Stimulated activated CD4-positive, alpha-beta T cell treated with anti-CD3 and anti-CD28 coated beads, Interleukin-1b, Interleukin-23, amount 100 ng/mL, for 24 hours (primary cell): ENCODE measurements at regions not wholly inside any gene's neighbourhood (a gene's known extent, or its start where the extent isn't known, plus 50 kb on each side); places are given as distances from the start of the nearest gene placed in this dataset.

Source experiments
- DNase-seq, 4 experiments: peaks; one replicate each; pipeline ENCODE4 v3.0.0-alpha.2; 2020; ENCODE audit warnings: low read depth in 4 of 4, low spot score in 1 of 4

DNA sequence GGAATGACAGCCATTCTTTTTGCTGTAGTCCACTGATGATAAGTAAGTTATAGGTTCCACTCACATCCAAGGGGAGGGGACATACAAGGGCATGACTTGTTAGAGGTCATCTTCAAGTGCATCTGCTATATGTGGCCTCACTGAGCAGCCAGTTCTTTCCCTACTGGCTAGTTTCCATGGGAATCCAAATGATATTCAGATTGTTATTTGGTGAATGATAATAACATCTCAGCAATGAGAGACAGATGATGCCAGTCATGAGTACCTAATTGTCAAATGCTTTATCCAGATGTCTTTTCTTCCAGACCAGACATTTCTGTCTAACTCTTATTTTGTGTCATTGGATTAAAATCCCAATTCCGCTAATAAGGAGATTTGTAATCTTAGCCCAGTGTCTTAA, 460.4 kb upstream of the BOD1L1 start:
- DNase-seq: no peak

DNA sequence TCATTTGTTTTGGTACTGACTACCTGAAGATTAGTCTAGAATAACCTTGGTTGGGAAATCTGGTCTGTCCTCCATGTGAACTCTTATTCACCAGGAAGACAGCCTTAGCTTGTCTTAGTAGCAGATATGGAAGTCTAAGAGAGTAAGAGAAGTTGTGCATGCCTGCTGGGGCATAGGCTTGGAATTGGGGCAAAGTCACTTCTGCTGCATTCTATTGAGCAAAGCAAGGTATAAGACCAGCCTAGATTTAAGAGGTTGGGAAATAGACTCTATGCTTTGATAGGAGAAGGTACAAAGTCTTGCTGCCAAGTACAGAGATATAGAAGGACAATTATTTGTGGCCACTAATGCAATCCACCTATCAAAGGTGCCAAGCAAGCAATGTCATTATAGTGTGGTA, 464.0 kb upstream of the BOD1L1 start:
- no peak for DNase-seq

DNA sequence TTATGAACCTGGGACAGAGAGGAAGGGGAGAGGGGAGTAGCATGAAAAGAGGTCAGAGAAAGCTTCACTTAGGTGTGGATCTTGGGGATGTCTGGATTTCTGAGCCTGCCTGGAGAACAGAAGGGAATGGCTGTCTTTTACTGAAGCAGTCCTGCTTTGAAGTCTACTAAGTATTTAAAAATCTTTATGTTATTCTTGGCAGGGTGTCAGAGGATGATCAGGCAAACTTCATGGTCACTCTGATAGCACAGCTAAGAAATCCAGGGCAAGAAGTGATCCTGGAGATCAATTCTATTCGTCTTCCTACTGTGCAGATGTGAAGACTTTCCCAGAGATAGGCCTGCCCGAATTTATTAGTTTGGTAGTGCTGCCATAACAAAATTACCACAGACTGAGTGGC, 464.4 kb upstream of the BOD1L1 start:
- DNase-seq: no peak

DNA sequence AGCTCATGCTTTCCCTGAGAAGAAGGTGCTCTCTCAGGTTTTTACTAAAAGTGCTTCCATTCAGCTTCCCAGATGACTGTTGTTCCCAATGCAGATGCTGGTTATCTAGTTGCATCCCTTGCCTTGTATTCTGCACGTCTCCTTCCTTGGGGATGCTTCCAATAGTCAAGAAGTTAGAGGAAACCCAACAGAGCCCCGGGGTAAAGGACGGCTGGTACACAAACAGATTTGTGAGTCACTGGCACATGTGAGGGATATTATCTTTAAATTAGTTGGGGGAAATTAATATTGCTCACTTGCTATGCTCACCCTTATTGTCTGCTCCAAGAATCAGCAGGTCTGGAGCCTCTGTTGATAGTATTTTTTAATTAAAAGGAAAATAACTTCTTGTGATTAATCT, 465.2 kb upstream of the BOD1L1 start:
- no peak for DNase-seq

DNA sequence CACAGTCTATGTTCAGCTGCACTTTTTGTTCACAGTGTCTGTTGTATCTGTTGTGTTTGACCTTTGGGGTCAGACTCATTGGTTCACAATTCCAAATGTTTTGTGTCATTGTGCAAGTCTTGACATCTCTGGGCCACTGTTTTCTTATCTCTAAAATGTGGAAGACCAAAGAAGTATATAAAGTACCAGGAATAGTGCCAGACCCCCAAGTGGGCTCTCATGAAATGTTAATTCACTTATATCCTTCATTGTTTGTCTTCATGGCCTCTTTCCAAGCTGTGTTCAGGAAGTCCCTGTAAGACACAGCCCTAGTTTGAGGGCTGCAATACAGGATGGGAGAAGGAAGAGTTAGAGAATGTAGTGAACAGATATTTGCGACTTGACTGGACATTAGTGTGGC, 468.3 kb upstream of the BOD1L1 start:
- no peak for DNase-seq

GRCh38 chr4:14096396-14096965, 469.0 kb upstream of the BOD1L1 start:
- DNase-seq: no peak

DNA sequence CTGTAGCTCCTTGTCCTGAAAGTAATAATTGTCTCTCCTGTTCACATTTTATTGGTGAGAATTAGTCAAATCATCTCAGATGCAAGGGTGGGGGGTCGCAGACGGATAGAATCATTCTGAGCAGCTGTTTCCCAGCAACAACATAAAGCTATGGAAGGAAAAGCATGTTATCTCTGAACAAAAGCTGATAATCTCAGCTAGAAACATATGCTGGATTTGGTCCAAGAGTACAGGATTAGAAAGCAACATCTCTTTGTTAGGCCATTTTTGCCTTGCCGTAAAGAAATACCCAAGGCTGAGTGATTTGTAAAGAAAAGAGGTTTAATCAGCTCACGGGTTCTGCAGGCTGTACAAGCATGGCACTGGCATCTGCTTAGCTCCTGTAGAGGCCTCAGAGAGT, 472.8 kb upstream of the BOD1L1 start:
- no peak for DNase-seq

DNA sequence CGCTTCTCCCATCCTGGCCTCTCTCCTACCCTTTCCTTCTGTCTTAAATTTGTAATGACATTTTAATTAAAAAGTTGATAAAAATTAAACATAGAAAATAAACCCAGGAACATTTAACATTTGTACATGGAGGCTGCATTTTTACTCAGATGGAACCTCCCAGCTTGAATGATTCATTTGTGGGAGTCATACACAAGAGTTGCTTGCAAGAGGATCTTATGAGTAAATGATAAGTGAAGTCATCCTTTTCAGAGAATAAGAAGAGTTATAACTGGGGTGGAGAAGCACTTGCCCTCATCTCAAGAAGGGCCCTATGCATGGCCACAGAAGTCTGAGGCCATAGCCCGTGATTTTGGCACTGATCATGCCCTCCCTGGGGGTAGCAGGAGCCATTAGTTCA, 482.9 kb upstream of the BOD1L1 start:
- no peak for DNase-seq

DNA sequence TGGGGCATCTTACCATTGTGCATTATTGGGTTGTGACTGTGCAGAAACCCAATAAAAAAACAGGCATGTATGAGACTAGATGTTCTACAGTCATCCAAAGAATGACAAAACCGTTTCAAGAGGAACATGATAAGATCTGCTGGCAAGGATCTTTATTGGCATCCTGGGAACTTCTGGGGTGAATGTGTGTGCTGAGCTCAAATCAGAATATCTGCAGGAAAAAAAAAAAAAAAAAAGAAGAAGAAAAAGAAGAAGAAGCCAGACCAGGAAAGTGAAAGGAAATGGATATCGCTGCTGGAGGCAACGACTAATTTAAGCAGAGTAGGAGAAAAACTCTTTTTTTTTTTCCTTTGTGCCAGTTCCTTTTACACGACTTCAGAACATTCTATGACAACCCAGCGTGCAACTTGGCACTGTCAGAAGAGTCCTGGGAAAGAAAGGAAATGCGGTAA, 484.2 kb upstream of the BOD1L1 start:
- DNase-seq: no peak

- DNase-seq: no peak
Measured at GRCh38 chr4:14115106-14115505, 487.6 kb upstream of the BOD1L1 start.

GRCh38 chr4:14117575-14118238, 490.2 kb upstream of the BOD1L1 start:
- no peak for DNase-seq

- DNase-seq: no peak
Measured at GRCh38 chr4:14124816-14125215, 497.3 kb upstream of the BOD1L1 start.

DNA sequence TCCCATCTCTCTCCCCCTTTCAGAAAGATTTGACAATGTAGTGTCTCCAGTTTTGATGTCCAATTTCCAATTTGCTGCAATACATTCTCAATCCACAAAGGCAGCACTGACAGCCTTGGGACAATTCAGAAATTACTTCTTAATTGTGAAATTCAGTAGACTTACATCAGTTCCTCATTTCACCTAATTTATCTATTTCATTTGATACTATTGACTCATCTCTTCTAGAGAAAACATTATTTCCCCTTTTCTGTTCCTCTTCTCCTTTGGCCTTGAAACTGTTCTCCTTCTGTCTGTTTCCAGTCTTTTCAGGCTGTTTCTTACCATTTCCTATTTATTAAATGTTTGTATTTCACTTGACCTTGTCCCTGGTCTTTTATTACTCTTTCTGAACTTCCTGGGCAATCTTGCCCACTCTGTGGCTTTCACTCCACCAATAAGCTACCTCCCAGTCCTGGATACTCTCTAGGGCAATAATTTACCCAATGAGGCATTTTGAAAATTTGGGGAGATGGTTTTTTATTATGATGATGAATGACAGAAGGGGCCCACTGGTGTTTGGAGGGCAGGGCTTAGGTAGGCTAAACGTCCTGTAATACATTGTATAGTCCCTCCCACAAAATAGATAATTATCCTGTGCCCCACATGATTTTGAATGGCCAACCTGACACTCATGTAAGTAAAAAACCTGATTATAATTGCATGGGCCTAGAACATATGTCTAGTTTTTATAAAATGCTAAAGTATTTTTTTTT, 498.0 kb upstream of the BOD1L1 start:
- DNase-seq: no peak

DNA sequence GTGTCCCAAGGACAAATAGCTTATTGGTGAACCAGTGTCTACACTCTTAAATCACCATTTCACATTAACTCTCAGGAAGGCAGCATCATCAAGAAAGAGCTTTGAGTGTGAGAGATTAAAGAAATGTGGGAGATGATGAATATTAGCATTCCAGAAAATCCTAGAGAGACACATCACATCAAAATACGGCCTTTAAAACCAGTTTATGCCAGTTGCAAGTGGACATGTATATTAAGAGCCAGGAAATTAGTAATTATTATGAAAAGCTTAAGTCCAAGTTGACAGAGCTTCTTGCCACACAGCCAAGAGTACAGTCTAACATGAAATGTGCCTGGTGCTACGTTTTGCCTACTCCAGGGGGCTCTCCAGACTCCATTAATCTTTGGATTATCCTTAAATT, 503.0 kb upstream of the BOD1L1 start:
- no peak for DNase-seq

- DNase-seq: no peak
Measured at GRCh38 chr4:14131335-14131734, 503.8 kb upstream of the BOD1L1 start.

DNA sequence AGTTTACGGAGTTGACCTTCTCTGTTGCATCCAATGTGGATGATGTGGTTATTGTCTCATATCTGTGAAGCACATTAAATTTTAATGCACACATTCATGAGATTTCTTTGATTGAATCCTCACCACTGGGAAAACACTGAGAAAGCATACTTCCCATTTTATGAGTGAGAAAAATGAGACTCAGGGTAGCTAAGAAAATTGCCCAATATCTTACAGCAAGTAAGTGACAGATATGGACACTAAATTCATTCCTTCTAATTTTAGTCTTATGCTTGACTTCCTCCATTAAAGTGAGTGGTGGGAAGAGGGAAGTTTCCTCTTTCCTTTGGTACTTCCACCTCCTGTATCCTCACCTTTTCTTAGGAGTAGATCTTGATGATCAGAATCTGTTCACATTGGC, 504.8 kb upstream of the BOD1L1 start:
- no peak for DNase-seq

DNA sequence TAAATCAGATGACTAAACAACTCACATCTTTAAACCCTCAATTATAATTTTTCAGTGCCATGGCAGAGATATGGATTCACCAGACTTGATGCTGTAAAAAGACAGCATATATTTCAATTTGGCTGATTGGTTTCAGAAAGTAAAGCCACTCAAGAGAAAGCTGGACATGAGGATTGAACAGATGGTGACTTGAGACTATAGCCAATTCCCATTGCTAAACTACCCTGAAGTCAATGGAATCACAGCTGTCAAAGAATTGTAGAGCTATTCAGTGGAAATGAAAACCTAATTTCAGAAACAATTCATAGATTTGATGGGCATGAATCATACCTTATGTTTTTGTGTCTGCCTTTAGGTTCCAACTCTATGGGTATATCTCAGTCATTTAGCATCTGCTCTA, 510.6 kb upstream of the BOD1L1 start:
- no peak for DNase-seq

DNA sequence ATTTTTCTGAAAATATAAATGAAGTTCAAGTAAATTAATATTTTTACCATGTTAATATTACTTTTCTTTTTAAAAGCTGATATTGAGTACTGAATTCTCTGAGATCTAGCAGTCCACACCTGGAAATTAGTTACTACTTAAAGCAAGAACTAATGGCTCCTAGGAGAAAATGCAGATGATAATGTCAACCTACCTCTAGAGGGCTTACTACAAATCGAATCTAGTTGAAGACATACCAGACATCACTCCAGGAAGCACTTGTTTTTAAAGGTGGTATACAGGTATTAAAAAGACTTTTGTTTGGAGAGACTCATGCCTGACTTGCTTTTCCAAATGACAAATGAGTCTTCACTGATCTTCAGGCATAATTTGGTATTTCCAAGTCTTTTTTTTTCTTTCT, 516.4 kb upstream of the BOD1L1 start:
- DNase-seq: no peak

GRCh38 chr4:14149176-14150053, 521.9 kb upstream of the BOD1L1 start:
- DNase-seq: no peak

DNA sequence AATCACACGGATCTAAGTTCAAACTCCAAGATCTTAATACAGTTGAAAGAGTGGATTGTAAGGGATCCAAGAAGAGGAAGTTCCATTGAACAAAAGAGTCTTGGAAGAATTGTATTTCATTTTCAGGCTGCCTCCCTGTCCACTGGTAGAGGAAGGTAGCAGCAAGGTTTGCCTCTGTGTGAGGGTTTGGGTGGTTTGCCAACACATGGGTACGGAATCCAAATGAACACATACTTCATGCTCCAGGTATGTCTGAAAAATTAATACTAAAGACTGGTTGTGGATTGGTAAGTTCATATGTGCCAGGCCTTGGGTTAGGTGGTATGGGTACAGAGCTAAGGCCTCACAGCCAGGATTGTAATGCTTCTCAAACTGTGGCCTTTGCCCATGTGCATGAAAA, 523.6 kb upstream of the BOD1L1 start:
- no peak for DNase-seq

- DNase-seq: no peak
Measured at GRCh38 chr4:14152834-14153519, 525.5 kb upstream of the BOD1L1 start.
